BJ (cell line): ENCODE measurements at regions not wholly inside any gene's neighbourhood (a gene's known extent, or its start where the extent isn't known, plus 50 kb on each side); places are given as distances from the start of the nearest gene placed in this dataset.

ENCODE experiments used
- CTCF ChIA-PET: fragments of 350-600 bp; formaldehyde crosslinking; extraction: SDS; loops from one replicate; lab custom pipeline; 2021; ENCODE audit warnings: antibody characterized with exemption, inconsistent platforms; lab: Yijun Ruan, JAX
- POLR2A ChIA-PET: fragments of 300-600 bp; sonication (Branson Sonifier 250); formaldehyde crosslinking; extraction: SDS; loops from one replicate; lab custom pipeline; 2021; ENCODE audit warnings: antibody characterized with exemption; lab: Charles Lee
- DNase-seq: peaks from one replicate; pipeline ENCODE4 v3.0.0-alpha.2; 2011; ENCODE audit warnings: low read depth
- H3K27me3 ChIP-seq: 2 replicates; pipeline ENCODE4 v1.6.0; 2011; ENCODE audit warnings: low read length; ENCODE audit not compliant: control insufficient read depth, insufficient read depth
- H3K36me3 ChIP-seq: 2 replicates; pipeline ENCODE4 v1.5.1; 2011; ENCODE audit warnings: low read length; ENCODE audit not compliant: control insufficient read depth, insufficient read depth
- H3K4me3 ChIP-seq: 2 replicates; pipeline ENCODE4 v1.5.1; 2011; ENCODE audit warnings: low read depth, mild to moderate bottlenecking, control low read depth, low read length
- TF ChIP-seq, protein P1 (sequence below): IDR thresholded peaks from 2 replicates; pipeline ENCODE4 v1.5.1; 2011; ENCODE audit warnings: low read depth, mild to moderate bottlenecking, control low read depth, inconsistent platforms, low read length, moderate library complexity; ENCODE audit not compliant: insufficient read depth

GRCh38 chr21:17334484-17334883 is 178.4 kb upstream of the CXADR start:
- POLR2A ChIA-PET: no interaction called here

DNA sequence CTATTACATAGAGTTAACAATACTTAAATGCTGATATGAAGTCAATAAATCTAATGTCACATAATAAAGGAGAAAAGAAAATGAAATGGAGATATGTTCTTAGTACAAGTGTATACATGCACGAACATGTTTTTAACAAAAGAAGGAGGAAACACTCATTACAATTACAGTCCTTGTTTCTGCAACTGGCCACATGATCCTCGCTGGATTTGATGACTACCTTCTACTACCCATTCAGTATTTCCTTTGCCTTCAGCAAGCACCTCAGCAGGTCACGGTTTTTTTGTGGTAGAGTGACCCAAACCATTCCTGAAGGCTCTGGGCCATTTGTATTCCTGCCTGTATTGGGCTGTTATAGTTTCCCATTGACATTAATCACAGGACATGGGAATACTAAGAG is 172.8 kb upstream of the CXADR start:
- Histone ChIP-seq H3K36me3 (no peaks in the 10 kb centered on the region), H3K4me3 (no peak overlapping the region), H3K27me3 (no peaks in the 10 kb centered on the region)
- ChIA-PET CTCF (no interaction called here), POLR2A (no interaction called here)
- DNase-seq: no peak
- TF ChIP-seq, protein P1, sequence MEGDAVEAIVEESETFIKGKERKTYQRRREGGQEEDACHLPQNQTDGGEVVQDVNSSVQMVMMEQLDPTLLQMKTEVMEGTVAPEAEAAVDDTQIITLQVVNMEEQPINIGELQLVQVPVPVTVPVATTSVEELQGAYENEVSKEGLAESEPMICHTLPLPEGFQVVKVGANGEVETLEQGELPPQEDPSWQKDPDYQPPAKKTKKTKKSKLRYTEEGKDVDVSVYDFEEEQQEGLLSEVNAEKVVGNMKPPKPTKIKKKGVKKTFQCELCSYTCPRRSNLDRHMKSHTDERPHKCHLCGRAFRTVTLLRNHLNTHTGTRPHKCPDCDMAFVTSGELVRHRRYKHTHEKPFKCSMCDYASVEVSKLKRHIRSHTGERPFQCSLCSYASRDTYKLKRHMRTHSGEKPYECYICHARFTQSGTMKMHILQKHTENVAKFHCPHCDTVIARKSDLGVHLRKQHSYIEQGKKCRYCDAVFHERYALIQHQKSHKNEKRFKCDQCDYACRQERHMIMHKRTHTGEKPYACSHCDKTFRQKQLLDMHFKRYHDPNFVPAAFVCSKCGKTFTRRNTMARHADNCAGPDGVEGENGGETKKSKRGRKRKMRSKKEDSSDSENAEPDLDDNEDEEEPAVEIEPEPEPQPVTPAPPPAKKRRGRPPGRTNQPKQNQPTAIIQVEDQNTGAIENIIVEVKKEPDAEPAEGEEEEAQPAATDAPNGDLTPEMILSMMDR: no peak

More at GRCh38 chr21:17334484-17334883, 178.4 kb upstream of the CXADR start:
- no peaks in the 10 kb centered on the region for H3K36me3 ChIP-seq
- TF ChIP-seq, protein P1: no peak
- no peak overlapping the region for H3K4me3 ChIP-seq
- CTCF ChIA-PET: no interaction called here
- H3K27me3 ChIP-seq: no peaks in the 10 kb centered on the region
- no peak for DNase-seq

DNA sequence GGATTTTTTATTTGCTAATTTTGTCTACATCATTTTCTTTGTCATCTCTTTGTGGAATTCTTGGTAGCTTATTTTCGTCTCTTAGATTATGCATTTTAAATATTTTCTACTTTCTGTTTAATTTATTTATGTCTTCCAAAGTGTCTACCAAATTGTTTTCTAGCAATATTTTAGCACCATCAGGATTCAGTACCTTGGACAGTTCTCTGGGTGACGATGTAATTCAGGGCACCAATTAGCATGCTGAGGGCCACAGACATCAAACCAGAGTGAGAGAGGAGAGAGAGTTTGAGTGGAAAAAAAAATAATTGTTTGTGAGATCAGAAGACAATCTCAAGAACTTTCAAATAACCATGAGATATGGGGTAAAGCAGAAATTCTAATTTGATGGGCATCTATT is 169.8 kb upstream of the CXADR start:
- H3K27me3 ChIP-seq: no peaks in the 10 kb centered on the region
- no peak overlapping the region for H3K4me3 ChIP-seq
- DNase-seq: no peak
- H3K36me3 ChIP-seq: no peaks in the 10 kb centered on the region
- CTCF ChIA-PET: no interaction called here
- TF ChIP-seq, protein P1: no peak
- POLR2A ChIA-PET: no interaction called here

GRCh38 chr21:17348357-17348756 is 164.5 kb upstream of the CXADR start:
- ChIA-PET POLR2A (no interaction called here), CTCF (no interaction called here)
- no peak for DNase-seq
- Histone ChIP-seq H3K36me3 (no peaks in the 10 kb centered on the region), H3K27me3 (no peaks in the 10 kb centered on the region), H3K4me3 (no peak overlapping the region)
- TF ChIP-seq, protein P1: no peak

GRCh38 chr21:17348849-17349248 is 164.0 kb upstream of the CXADR start:
- POLR2A ChIA-PET: no interaction called here
- CTCF ChIA-PET: no interaction called here
- DNase-seq: no peak
- TF ChIP-seq, protein P1: no peak
- H3K36me3 ChIP-seq: no peaks in the 10 kb centered on the region
- no peak overlapping the region for H3K4me3 ChIP-seq
- H3K27me3 ChIP-seq: no peaks in the 10 kb centered on the region
